NCI-H1105 (cell line): ENCODE measurements at regions not wholly inside any gene's neighbourhood (a gene's known extent, or its start where the extent isn't known, plus 50 kb on each side); places are given as distances from the start of the nearest gene placed in this dataset.
"Not testable (repeated sequence)": the region's sequence is repeated elsewhere in the genome, so short reads cannot be mapped to it uniquely, and the experiment has no call there.

Experiments
- DNase-seq: peaks from one replicate; lab custom pipeline; 2025; lab: John Stamatoyannopoulos, UW

- DNase-seq: no peak
Measured at GRCh38 chr13:90246687-90247345, 1100.7 kb upstream of the MIR17HG start.

GRCh38 chr13:90253806-90254205 lies 1093.7 kb upstream of the MIR17HG start:
- DNase-seq: no peak

- DNase-seq: no peak
Measured at GRCh38 chr13:90254437-90254836, 1093.0 kb upstream of the MIR17HG start.

GRCh38 chr13:90256746-90257145 lies 1090.7 kb upstream of the MIR17HG start:
- DNase-seq: no peak

GRCh38 chr13:90258129-90258528 lies 1089.4 kb upstream of the MIR17HG start:
- DNase-seq: no peak

- no peak for DNase-seq
Measured at GRCh38 chr13:90261343-90261742, 1086.1 kb upstream of the MIR17HG start.

- DNase-seq: no peak
Measured at GRCh38 chr13:90270226-90270625, 1077.3 kb upstream of the MIR17HG start.

- DNase-seq: no peak
Measured at GRCh38 chr13:90272356-90272755, 1075.1 kb upstream of the MIR17HG start.

GRCh38 chr13:90276216-90276615 lies 1071.3 kb upstream of the MIR17HG start:
- no peak for DNase-seq

- not testable (repeated sequence) for DNase-seq
Measured at GRCh38 chr13:90278231-90278630, 1069.3 kb upstream of the MIR17HG start.

- DNase-seq: no peak
Measured at GRCh38 chr13:90281709-90282108, 1065.8 kb upstream of the MIR17HG start.

- DNase-seq: no peak
Measured at GRCh38 chr13:90287521-90287920, 1060.0 kb upstream of the MIR17HG start.

GRCh38 chr13:90293793-90294361 lies 1053.6 kb upstream of the MIR17HG start:
- no peak for DNase-seq

GRCh38 chr13:90299238-90299637 lies 1048.2 kb upstream of the MIR17HG start:
- DNase-seq: no peak

GRCh38 chr13:90300015-90300414 lies 1047.5 kb upstream of the MIR17HG start:
- no peak for DNase-seq

- DNase-seq: no peak
Measured at GRCh38 chr13:90302107-90302506, 1045.4 kb upstream of the MIR17HG start.

GRCh38 chr13:90305796-90306195 lies 1041.7 kb upstream of the MIR17HG start:
- no peak for DNase-seq

- DNase-seq: no peak
Measured at GRCh38 chr13:90307136-90307535, 1040.4 kb upstream of the MIR17HG start.

- no peak for DNase-seq
Measured at GRCh38 chr13:90308249-90308648, 1039.2 kb upstream of the MIR17HG start.

- DNase-seq: no peak
Measured at GRCh38 chr13:90311929-90312328, 1035.6 kb upstream of the MIR17HG start.

- no peak for DNase-seq
Measured at GRCh38 chr13:90315061-90315460, 1032.4 kb upstream of the MIR17HG start.

- no peak for DNase-seq
Measured at GRCh38 chr13:90320664-90321063, 1026.8 kb upstream of the MIR17HG start.

- DNase-seq: no peak
Measured at GRCh38 chr13:90321281-90321931, 1026.1 kb upstream of the MIR17HG start.

- no peak for DNase-seq
Measured at GRCh38 chr13:90329641-90330040, 1017.8 kb upstream of the MIR17HG start.
